ENCODE measurements at regions not wholly inside any gene's neighbourhood (a gene's known extent, or its start where the extent isn't known, plus 50 kb on each side); places are given as distances from the start of the nearest gene placed in this dataset.

GRCh38 chr2:145674705-145675104, 1154.8 kb upstream of the ZEB2 start:
- Histone ChIP-seq H3K36me3 (ENCODE audit: control insufficient read depth in 4 of 4, insufficient read depth in 4 of 4, low read length in 3 of 4) (no peaks in the 10 kb centered on the region), H3K27ac (ENCODE audit: insufficient read depth in 1 of 2, low read depth in 1 of 2, low read length in 2 of 2, poor library complexity in 1 of 2, severe bottlenecking in 2 of 2) (no peak overlapping the region), H3K27me3 (replicated peaks in 2 of 5; ENCODE audit: control insufficient read depth in 4 of 5, insufficient read depth in 5 of 5, low read length in 4 of 5) (no peaks in the 10 kb centered on the region), H3K4me3 (ENCODE audit: control insufficient read depth in 1 of 7, extremely low read depth in 1 of 7, insufficient read depth in 4 of 7, low read depth in 2 of 7, low read length in 6 of 7) (no peak overlapping the region), H3K9me3 (ENCODE audit: control extremely low read depth in 1 of 5, control insufficient read depth in 4 of 5, insufficient read depth in 2 of 5, low read depth in 1 of 5, low read length in 4 of 5) (no peaks in the 10 kb centered on the region), H3K4me1 (ENCODE audit: control extremely low read depth in 1 of 4, control insufficient read depth in 4 of 4, insufficient read depth in 4 of 4, low read length in 3 of 4) (no peaks in the 10 kb centered on the region)
- POLR2A ChIA-PET = no interaction called here
- DNase-seq = no peak
- 93% methylated on average over 2 of the region's 3 CpGs for WGBS (ENCODE audit: insufficient coverage)
- CTCF ChIA-PET = no interaction called here

- WGBS (ENCODE audit: insufficient coverage) = no CpG with 5 or more reads among the region's 1 CpG
- DNase-seq = no peak
- Histone ChIP-seq H3K27ac (ENCODE audit: insufficient read depth in 1 of 2, low read depth in 1 of 2, low read length in 2 of 2, poor library complexity in 1 of 2, severe bottlenecking in 2 of 2) (no peak overlapping the region), H3K4me3 (ENCODE audit: control insufficient read depth in 1 of 7, extremely low read depth in 1 of 7, insufficient read depth in 4 of 7, low read depth in 2 of 7, low read length in 6 of 7) (no peak overlapping the region), H3K36me3 (ENCODE audit: control insufficient read depth in 4 of 4, insufficient read depth in 4 of 4, low read length in 3 of 4) (no peaks in the 10 kb centered on the region), H3K9me3 (ENCODE audit: control extremely low read depth in 1 of 5, control insufficient read depth in 4 of 5, insufficient read depth in 2 of 5, low read depth in 1 of 5, low read length in 4 of 5) (no peaks in the 10 kb centered on the region), H3K4me1 (ENCODE audit: control extremely low read depth in 1 of 4, control insufficient read depth in 4 of 4, insufficient read depth in 4 of 4, low read length in 3 of 4) (no peaks in the 10 kb centered on the region), H3K27me3 (replicated peaks in 2 of 5; ENCODE audit: control insufficient read depth in 4 of 5, insufficient read depth in 5 of 5, low read length in 4 of 5) (no peaks in the 10 kb centered on the region)
- POLR2A ChIA-PET = no interaction called here
- CTCF ChIA-PET = interaction anchor here (0.9 kb wide), 1 partner anchor 526 kb away, joined by 3 read pairs; no protein-coding TSS in a partner anchor
These were observed 1149.4 kb upstream of the ZEB2 start for GRCh38 chr2:145669301-145669700.

- CTCF ChIA-PET = no interaction called here
These were observed 1146.6 kb upstream of the ZEB2 start for GRCh38 chr2:145666552-145666951.

GRCh38 chr2:145657265-145657664, 1137.3 kb upstream of the ZEB2 start:
- no peak for DNase-seq
- Histone ChIP-seq H3K27ac (ENCODE audit: insufficient read depth in 1 of 2, low read depth in 1 of 2, low read length in 2 of 2, poor library complexity in 1 of 2, severe bottlenecking in 2 of 2) (no peak overlapping the region), H3K36me3 (ENCODE audit: control insufficient read depth in 4 of 4, insufficient read depth in 4 of 4, low read length in 3 of 4) (no peaks in the 10 kb centered on the region), H3K27me3 (replicated peaks in 2 of 5; ENCODE audit: control insufficient read depth in 4 of 5, insufficient read depth in 5 of 5, low read length in 4 of 5) (no peaks in the 10 kb centered on the region), H3K9me3 (ENCODE audit: control extremely low read depth in 1 of 5, control insufficient read depth in 4 of 5, insufficient read depth in 2 of 5, low read depth in 1 of 5, low read length in 4 of 5) (peaks cover 0 to 4% (median 0%) of the 10 kb centered on the region in 5 experiments), H3K4me3 (ENCODE audit: control insufficient read depth in 1 of 7, extremely low read depth in 1 of 7, insufficient read depth in 4 of 7, low read depth in 2 of 7, low read length in 6 of 7) (no peak overlapping the region), H3K4me1 (ENCODE audit: control extremely low read depth in 1 of 4, control insufficient read depth in 4 of 4, insufficient read depth in 4 of 4, low read length in 3 of 4) (no peaks in the 10 kb centered on the region)
- POLR2A ChIA-PET = interaction anchor here (0.6 kb wide), 1 partner anchor 1326 kb away, joined by 3 read pairs; no protein-coding TSS in a partner anchor
- CTCF ChIA-PET = no interaction called here
- WGBS (ENCODE audit: insufficient coverage) = no CpG with 5 or more reads among the region's 3 CpGs

More at GRCh38 chr2:145666552-145666951, 1146.6 kb upstream of the ZEB2 start:
- Histone ChIP-seq H3K36me3 (ENCODE audit: control insufficient read depth in 4 of 4, insufficient read depth in 4 of 4, low read length in 3 of 4) (no peaks in the 10 kb centered on the region), H3K27me3 (replicated peaks in 2 of 5; ENCODE audit: control insufficient read depth in 4 of 5, insufficient read depth in 5 of 5, low read length in 4 of 5) (no peaks in the 10 kb centered on the region), H3K4me1 (ENCODE audit: control extremely low read depth in 1 of 4, control insufficient read depth in 4 of 4, insufficient read depth in 4 of 4, low read length in 3 of 4) (no peaks in the 10 kb centered on the region), H3K4me3 (ENCODE audit: control insufficient read depth in 1 of 7, extremely low read depth in 1 of 7, insufficient read depth in 4 of 7, low read depth in 2 of 7, low read length in 6 of 7) (no peak overlapping the region), H3K9me3 (ENCODE audit: control extremely low read depth in 1 of 5, control insufficient read depth in 4 of 5, insufficient read depth in 2 of 5, low read depth in 1 of 5, low read length in 4 of 5) (no peaks in the 10 kb centered on the region), H3K27ac (ENCODE audit: insufficient read depth in 1 of 2, low read depth in 1 of 2, low read length in 2 of 2, poor library complexity in 1 of 2, severe bottlenecking in 2 of 2) (no peak overlapping the region)
- POLR2A ChIA-PET = no interaction called here
- WGBS (ENCODE audit: insufficient coverage) = 100% methylated on average over 1 of the region's 3 CpGs
- DNase-seq = no peak

- WGBS (ENCODE audit: insufficient coverage) = no CpG with 5 or more reads among the region's 5 CpGs
- no peak for DNase-seq
- POLR2A ChIA-PET = no interaction called here
- Histone ChIP-seq H3K36me3 (ENCODE audit: control insufficient read depth in 4 of 4, insufficient read depth in 4 of 4, low read length in 3 of 4) (no peaks in the 10 kb centered on the region), H3K9me3 (ENCODE audit: control extremely low read depth in 1 of 5, control insufficient read depth in 4 of 5, insufficient read depth in 2 of 5, low read depth in 1 of 5, low read length in 4 of 5) (peaks cover 0 to 4% (median 0%) of the 10 kb centered on the region in 5 experiments), H3K27me3 (replicated peaks in 2 of 5; ENCODE audit: control insufficient read depth in 4 of 5, insufficient read depth in 5 of 5, low read length in 4 of 5) (no peaks in the 10 kb centered on the region), H3K4me1 (ENCODE audit: control extremely low read depth in 1 of 4, control insufficient read depth in 4 of 4, insufficient read depth in 4 of 4, low read length in 3 of 4) (no peaks in the 10 kb centered on the region), H3K4me3 (ENCODE audit: control insufficient read depth in 1 of 7, extremely low read depth in 1 of 7, insufficient read depth in 4 of 7, low read depth in 2 of 7, low read length in 6 of 7) (no peak overlapping the region), H3K27ac (ENCODE audit: insufficient read depth in 1 of 2, low read depth in 1 of 2, low read length in 2 of 2, poor library complexity in 1 of 2, severe bottlenecking in 2 of 2) (no peak overlapping the region)
- CTCF ChIA-PET = no interaction called here
These were observed 1135.3 kb upstream of the ZEB2 start for GRCh38 chr2:145655165-145655765.

- Histone ChIP-seq H3K36me3 (ENCODE audit: control insufficient read depth in 4 of 4, insufficient read depth in 4 of 4, low read length in 3 of 4) (no peaks in the 10 kb centered on the region), H3K27me3 (replicated peaks in 2 of 5; ENCODE audit: control insufficient read depth in 4 of 5, insufficient read depth in 5 of 5, low read length in 4 of 5) (no peaks in the 10 kb centered on the region), H3K4me1 (ENCODE audit: control extremely low read depth in 1 of 4, control insufficient read depth in 4 of 4, insufficient read depth in 4 of 4, low read length in 3 of 4) (no peaks in the 10 kb centered on the region), H3K9me3 (ENCODE audit: control extremely low read depth in 1 of 5, control insufficient read depth in 4 of 5, insufficient read depth in 2 of 5, low read depth in 1 of 5, low read length in 4 of 5) (peaks cover 0 to 4% (median 0%) of the 10 kb centered on the region in 5 experiments), H3K4me3 (ENCODE audit: control insufficient read depth in 1 of 7, extremely low read depth in 1 of 7, insufficient read depth in 4 of 7, low read depth in 2 of 7, low read length in 6 of 7) (no peak overlapping the region), H3K27ac (ENCODE audit: insufficient read depth in 1 of 2, low read depth in 1 of 2, low read length in 2 of 2, poor library complexity in 1 of 2, severe bottlenecking in 2 of 2) (no peak overlapping the region)
- ChIA-PET CTCF (no interaction called here), POLR2A (no interaction called here)
- WGBS (ENCODE audit: insufficient coverage) = 100% methylated on average over 1 of the region's 3 CpGs
- no peak for DNase-seq
These were observed 1134.8 kb upstream of the ZEB2 start for GRCh38 chr2:145654746-145655145.

GRCh38 chr2:145654156-145654555, 1134.2 kb upstream of the ZEB2 start:
- ChIA-PET CTCF (no interaction called here), POLR2A (no interaction called here)
- H3K4me1 ChIP-seq (ENCODE audit: control extremely low read depth in 1 of 4, control insufficient read depth in 4 of 4, insufficient read depth in 4 of 4, low read length in 3 of 4) = no peaks in the 10 kb centered on the region
- no peak for DNase-seq
- H3K4me3 ChIP-seq (ENCODE audit: control insufficient read depth in 1 of 7, extremely low read depth in 1 of 7, insufficient read depth in 4 of 7, low read depth in 2 of 7, low read length in 6 of 7) = no peak overlapping the region
- 80% methylated on average over 1 of the region's 2 CpGs for WGBS (ENCODE audit: insufficient coverage)
- H3K36me3 ChIP-seq (ENCODE audit: control insufficient read depth in 4 of 4, insufficient read depth in 4 of 4, low read length in 3 of 4) = no peaks in the 10 kb centered on the region
- H3K27me3 ChIP-seq (replicated peaks in 2 of 5; ENCODE audit: control insufficient read depth in 4 of 5, insufficient read depth in 5 of 5, low read length in 4 of 5) = no peaks in the 10 kb centered on the region
- H3K27ac ChIP-seq (ENCODE audit: insufficient read depth in 1 of 2, low read depth in 1 of 2, low read length in 2 of 2, poor library complexity in 1 of 2, severe bottlenecking in 2 of 2) = no peak overlapping the region
- peaks cover 0 to 4% (median 0%) of the 10 kb centered on the region in 5 experiments for H3K9me3 ChIP-seq (ENCODE audit: control extremely low read depth in 1 of 5, control insufficient read depth in 4 of 5, insufficient read depth in 2 of 5, low read depth in 1 of 5, low read length in 4 of 5)

Data from common myeloid progenitor, CD34-positive (primary cell).